H1 (cell line): ENCODE measurements at regions not wholly inside any gene's neighbourhood (a gene's known extent, or its start where the extent isn't known, plus 50 kb on each side); places are given as distances from the start of the nearest gene placed in this dataset.

ENCODE experiments used
- ATF2 ChIP-seq: IDR thresholded peaks from 2 replicates; pipeline ENCODE4 v1.6.1; 2012; ENCODE audit warnings: low read length, inconsistent platforms
- CHD7 ChIP-seq: fragments of 300-600 bp; sonication (generic); IDR thresholded peaks from 2 replicates; pipeline ENCODE4 v1.7.1; 2012; ENCODE audit warnings: low read length, moderate library complexity, mild to moderate bottlenecking, inconsistent platforms; ENCODE audit not compliant: insufficient replicate concordance
- EP300 ChIP-seq, 2 experiments: IDR thresholded peaks; 1 replicate in 1 of 2; 2 replicates in 1 of 2; pipeline ENCODE4 v1.6.1; 2011 to 2012; ENCODE audit warnings: low read depth in 2 of 2, low read length in 2 of 2, mild to moderate bottlenecking in 2 of 2, borderline replicate concordance in 1 of 2, inconsistent platforms in 1 of 2, moderate library complexity in 1 of 2
- KDM4A ChIP-seq: IDR thresholded peaks from one replicate; pipeline ENCODE4 v1.7.1; 2012; ENCODE audit warnings: low read depth, mild to moderate bottlenecking, moderate library complexity, low read length, inconsistent platforms; ENCODE audit not compliant: severe bottlenecking
- NANOG ChIP-seq: IDR thresholded peaks from 2 replicates; pipeline ENCODE4 v1.6.1; 2011; ENCODE audit warnings: low read length, low read depth, mild to moderate bottlenecking, inconsistent platforms; ENCODE audit not compliant: insufficient read depth, poor library complexity, severe bottlenecking
- POU5F1 ChIP-seq: IDR thresholded peaks from 2 replicates; pipeline ENCODE4 v1.6.1; 2011; ENCODE audit warnings: low read depth, mild to moderate bottlenecking, low read length, moderate library complexity
- SAP30 ChIP-seq: fragments of 300-600 bp; sonication (generic); IDR thresholded peaks from 2 replicates; pipeline ENCODE4 v1.7.1; 2012; ENCODE audit warnings: low read length, moderate library complexity, mild to moderate bottlenecking, inconsistent platforms; ENCODE audit not compliant: insufficient read depth, insufficient replicate concordance
- SIRT6 ChIP-seq: IDR thresholded peaks from one replicate; pipeline ENCODE4 v1.7.1; 2012; ENCODE audit warnings: low read length, inconsistent platforms
- SP1 ChIP-seq: IDR thresholded peaks from 2 replicates; pipeline ENCODE4 v1.6.1; 2011; ENCODE audit warnings: low read depth, low read length
- SP2 ChIP-seq: IDR thresholded peaks from 2 replicates; pipeline ENCODE4 v1.6.1; 2012; ENCODE audit warnings: mild to moderate bottlenecking, low read length, inconsistent platforms

- TF ChIP-seq CHD7 (no peak), SP2 (no peak), KDM4A (no peak), EP300 (IDR thresholded peaks at IDR 0.05; ENCODE audit: borderline replicate concordance in 1 of 2, low read depth in 2 of 2, low read length in 2 of 2) (no peak), POU5F1 (no peak), SIRT6 (no peak), ATF2 (no peak), SAP30 (no peak), NANOG (no peak), SP1 (no peak)
These were observed 152.6 kb downstream of the BARX2 start (continued) for GRCh38 chr11:129528296-129528695.
